ENCODE measurements at regions not wholly inside any gene's neighbourhood (a gene's known extent, or its start where the extent isn't known, plus 50 kb on each side); places are given as distances from the start of the nearest gene placed in this dataset.

GRCh38 chr22:47655930-47656329 lies 893.5 kb downstream of the TBC1D22A start:
- H3K36me3 Mint-ChIP-seq: no peaks in the 10 kb centered on the region
- ATAC-seq (replicated peaks) (no peak), DNase-seq (no peak)
- peaks cover 4% of the 10 kb centered on the region in 2 donors for H3K9me3 Mint-ChIP-seq
- no peaks in the 10 kb centered on the region for H3K27me3 Mint-ChIP-seq
- no peaks in the 10 kb centered on the region for H3K4me1 Mint-ChIP-seq
- no peak overlapping the region for H3K27ac Mint-ChIP-seq
- no peak overlapping the region for H3K4me3 Mint-ChIP-seq

DNA sequence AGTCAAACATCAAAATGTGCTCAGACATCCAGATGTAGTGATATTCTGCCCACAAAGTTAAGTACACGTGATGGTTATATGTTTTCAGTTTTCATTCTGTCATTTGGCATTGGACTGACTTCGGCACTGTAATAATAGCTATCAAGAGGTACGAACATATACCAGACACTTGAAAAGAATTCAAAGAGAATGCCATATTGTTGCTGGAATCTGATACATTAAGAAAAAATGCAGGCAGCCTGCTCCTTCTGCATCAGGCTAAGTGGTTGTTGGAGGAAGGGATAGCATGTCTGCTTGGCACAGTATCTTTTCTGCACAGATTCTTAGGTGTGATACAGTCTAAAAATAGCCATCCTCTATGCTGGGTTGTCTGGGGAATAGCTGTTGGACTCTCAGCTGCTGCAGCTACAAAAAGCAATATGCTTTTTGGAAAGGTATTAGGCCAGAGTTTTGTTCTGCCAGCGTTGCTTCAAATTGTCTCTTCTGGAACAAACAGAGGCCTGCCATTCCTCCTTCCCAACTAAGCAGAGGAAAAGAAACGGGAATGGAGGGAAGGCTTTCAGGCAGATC lies 892.6 kb downstream of the TBC1D22A start:
- DNase-seq (no peak), ATAC-seq (replicated peaks) (no peak)
- peaks cover 4% of the 10 kb centered on the region in 2 donors for H3K9me3 Mint-ChIP-seq
- no peaks in the 10 kb centered on the region for H3K4me1 Mint-ChIP-seq
- H3K27ac Mint-ChIP-seq: no peak overlapping the region
- no peak overlapping the region for H3K4me3 Mint-ChIP-seq
- H3K27me3 Mint-ChIP-seq: no peaks in the 10 kb centered on the region
- no peaks in the 10 kb centered on the region for H3K36me3 Mint-ChIP-seq

- Mint-ChIP-seq H3K36me3 (no peaks in the 10 kb centered on the region), H3K4me3 (no peak overlapping the region), H3K9me3 (peaks cover 4% of the 10 kb centered on the region in 2 donors), H3K27me3 (no peaks in the 10 kb centered on the region), H3K27ac (no peak overlapping the region), H3K4me1 (no peaks in the 10 kb centered on the region)
- DNase-seq (no peak), ATAC-seq (replicated peaks) (no peak)
Observed at GRCh38 chr22:47653921-47654320, 891.5 kb downstream of the TBC1D22A start.

GRCh38 chr22:47651216-47651987 lies 889.0 kb downstream of the TBC1D22A start:
- Mint-ChIP-seq H3K4me1 (no peaks in the 10 kb centered on the region), H3K27ac (no peak overlapping the region), H3K9me3 (peaks cover 3 to 4% of the 10 kb centered on the region in 2 donors), H3K27me3 (no peaks in the 10 kb centered on the region), H3K36me3 (no peaks in the 10 kb centered on the region), H3K4me3 (no peak overlapping the region)
- no peak for DNase-seq
- no peak for ATAC-seq (replicated peaks)

- Mint-ChIP-seq H3K36me3 (no peaks in the 10 kb centered on the region), H3K27ac (no peak overlapping the region), H3K9me3 (peaks cover 3 to 4% of the 10 kb centered on the region in 2 donors), H3K4me1 (no peaks in the 10 kb centered on the region), H3K4me3 (no peak overlapping the region), H3K27me3 (peaks cover 0 to 7% of the 10 kb centered on the region in 2 donors)
- no peak for ATAC-seq (replicated peaks)
- DNase-seq: no peak
Observed at GRCh38 chr22:47647720-47648119, 885.3 kb downstream of the TBC1D22A start.

GRCh38 chr22:47647181-47647580 lies 884.7 kb downstream of the TBC1D22A start:
- H3K4me3 Mint-ChIP-seq: no peak overlapping the region
- no peak overlapping the region for H3K27ac Mint-ChIP-seq
- H3K27me3 Mint-ChIP-seq: peaks cover 0 to 7% of the 10 kb centered on the region in 2 donors
- no peaks in the 10 kb centered on the region for H3K4me1 Mint-ChIP-seq
- DNase-seq: no peak
- H3K36me3 Mint-ChIP-seq: no peaks in the 10 kb centered on the region
- ATAC-seq (replicated peaks): no peak
- peaks cover 4% of the 10 kb centered on the region in 2 donors for H3K9me3 Mint-ChIP-seq

DNA sequence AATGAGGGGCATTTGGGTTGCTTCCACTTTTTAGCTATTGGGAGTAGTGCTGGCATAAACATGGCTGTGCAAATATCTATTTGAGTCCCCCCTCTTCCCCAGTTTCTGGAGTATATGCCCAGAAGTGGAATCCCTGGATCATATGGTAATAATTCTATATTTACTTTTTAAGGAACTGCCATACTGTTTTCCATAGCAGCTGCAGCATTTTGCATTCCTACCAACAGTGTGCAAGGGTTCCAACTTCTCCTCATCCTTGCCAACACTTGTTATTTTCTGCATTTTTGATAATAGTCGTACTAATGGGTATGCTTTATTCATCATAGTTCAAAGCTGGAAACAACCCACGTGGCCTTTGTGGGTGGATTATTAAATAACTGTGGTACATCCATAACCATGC lies 883.5 kb downstream of the TBC1D22A start:
- H3K27me3 Mint-ChIP-seq: peaks cover 0 to 7% of the 10 kb centered on the region in 2 donors
- H3K27ac Mint-ChIP-seq: no peak overlapping the region
- peaks cover 4% of the 10 kb centered on the region in 2 donors for H3K9me3 Mint-ChIP-seq
- DNase-seq (no peak), ATAC-seq (replicated peaks) (no peak)
- no peaks in the 10 kb centered on the region for H3K4me1 Mint-ChIP-seq
- H3K36me3 Mint-ChIP-seq: no peaks in the 10 kb centered on the region
- H3K4me3 Mint-ChIP-seq: no peak overlapping the region

- Mint-ChIP-seq H3K27me3 (peaks cover 0 to 7% of the 10 kb centered on the region in 2 donors), H3K4me3 (no peak overlapping the region), H3K4me1 (no peaks in the 10 kb centered on the region), H3K36me3 (no peaks in the 10 kb centered on the region), H3K9me3 (peaks cover 4% of the 10 kb centered on the region in 2 donors), H3K27ac (no peak overlapping the region)
- no peak for ATAC-seq (replicated peaks)
- no peak for DNase-seq
Observed at GRCh38 chr22:47645450-47645914, 883.0 kb downstream of the TBC1D22A start.

DNA sequence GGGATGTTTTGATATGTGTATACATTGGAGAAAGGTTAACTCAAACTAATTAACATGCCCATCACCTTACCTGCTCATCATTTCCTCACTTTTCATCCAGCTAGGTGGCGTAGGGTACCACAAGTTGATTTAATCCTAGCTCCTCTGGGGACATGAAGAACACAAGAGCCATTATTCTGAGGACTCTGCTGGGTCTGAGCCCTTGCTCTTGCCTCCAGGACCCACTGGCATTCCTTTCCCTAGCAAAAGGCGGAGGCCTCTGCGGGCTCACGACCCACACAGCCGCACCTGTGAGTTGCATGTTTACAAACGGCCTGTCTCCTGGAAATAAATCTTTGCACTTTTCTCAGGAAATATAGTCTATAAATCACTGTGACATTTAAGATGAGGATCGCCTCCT lies 871.9 kb downstream of the TBC1D22A start:
- H3K27me3 Mint-ChIP-seq: peaks cover 27 to 38% of the 10 kb centered on the region in 2 donors
- no peaks in the 10 kb centered on the region for H3K4me1 Mint-ChIP-seq
- H3K9me3 Mint-ChIP-seq: peaks cover 24 to 26% of the 10 kb centered on the region in 2 donors
- no peaks in the 10 kb centered on the region for H3K36me3 Mint-ChIP-seq
- no peak for DNase-seq
- H3K4me3 Mint-ChIP-seq: no peak overlapping the region
- H3K27ac Mint-ChIP-seq: no peak overlapping the region
- ATAC-seq (replicated peaks): no peak

DNA sequence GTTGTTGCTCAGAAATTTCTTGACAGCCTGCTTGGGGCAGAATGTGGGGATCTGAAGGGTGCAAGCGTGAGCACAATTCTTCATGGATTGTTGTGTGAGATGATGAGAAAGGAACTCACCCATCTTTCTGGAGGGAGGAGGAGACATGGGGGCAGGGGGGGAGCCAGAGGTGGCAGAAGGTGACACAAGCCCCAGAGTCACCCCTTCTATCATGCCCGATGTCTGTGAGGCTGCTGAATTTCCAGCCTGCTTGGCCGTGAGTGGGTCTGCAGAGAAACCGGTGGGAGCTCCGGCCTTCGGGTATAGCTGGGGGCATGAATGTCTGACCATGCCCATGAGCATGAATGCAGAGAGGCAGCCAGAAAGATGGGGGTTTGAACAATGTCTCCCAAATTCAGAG lies 870.7 kb downstream of the TBC1D22A start:
- no peaks in the 10 kb centered on the region for H3K36me3 Mint-ChIP-seq
- no peak overlapping the region for H3K27ac Mint-ChIP-seq
- peaks cover 22 to 24% of the 10 kb centered on the region in 2 donors for H3K9me3 Mint-ChIP-seq
- DNase-seq (no peak), ATAC-seq (replicated peaks) (no peak)
- H3K27me3 Mint-ChIP-seq: peaks cover 22 to 29% of the 10 kb centered on the region in 2 donors
- no peak overlapping the region for H3K4me3 Mint-ChIP-seq
- H3K4me1 Mint-ChIP-seq: no peaks in the 10 kb centered on the region

GRCh38 chr22:47632701-47633100 lies 870.3 kb downstream of the TBC1D22A start:
- H3K27ac Mint-ChIP-seq: no peak overlapping the region
- peaks cover 20 to 21% of the 10 kb centered on the region in 2 donors for H3K9me3 Mint-ChIP-seq
- ATAC-seq (replicated peaks) (no peak), DNase-seq (no peak)
- peaks cover 19 to 27% of the 10 kb centered on the region in 2 donors for H3K27me3 Mint-ChIP-seq
- no peak overlapping the region for H3K4me3 Mint-ChIP-seq
- H3K36me3 Mint-ChIP-seq: no peaks in the 10 kb centered on the region
- no peaks in the 10 kb centered on the region for H3K4me1 Mint-ChIP-seq

DNA sequence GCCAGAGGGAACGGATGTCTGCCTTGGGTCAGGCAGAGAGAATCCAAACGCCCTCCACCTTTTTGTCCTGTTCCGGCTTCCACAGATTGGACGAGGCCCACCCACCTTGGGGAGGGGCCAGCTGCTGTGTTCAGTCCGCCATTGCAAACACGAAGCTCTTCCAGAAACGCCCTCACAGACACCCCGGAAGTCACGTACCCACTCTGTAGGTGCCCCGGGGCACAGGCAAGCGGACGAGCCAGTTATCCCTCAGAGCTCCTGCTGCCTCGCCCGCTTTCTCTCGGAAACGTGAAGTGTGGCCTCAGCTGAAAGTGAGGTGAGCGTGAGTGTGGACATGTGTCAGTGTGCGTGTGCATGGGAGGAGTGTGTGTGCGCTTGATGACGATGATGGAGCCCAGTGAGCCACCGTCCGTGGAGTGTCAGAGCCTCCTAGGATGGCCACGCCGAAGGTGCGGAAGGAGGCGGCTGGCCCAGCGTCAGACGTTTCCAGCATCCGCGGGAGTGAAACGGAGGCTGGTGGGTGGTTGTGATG lies 869.2 kb downstream of the TBC1D22A start:
- Mint-ChIP-seq H3K4me1 (no peaks in the 10 kb centered on the region), H3K9me3 (peaks cover 13 to 16% of the 10 kb centered on the region in 2 donors), H3K36me3 (no peaks in the 10 kb centered on the region), H3K27me3 (peaks cover 13 to 22% of the 10 kb centered on the region in 2 donors), H3K4me3 (no peak overlapping the region), H3K27ac (no peak overlapping the region)
- ATAC-seq (replicated peaks): no peak
- DNase-seq: no peak

GRCh38 chr22:47630741-47631534 lies 868.5 kb downstream of the TBC1D22A start:
- DNase-seq (no peak), ATAC-seq (replicated peaks) (no peak)
- Mint-ChIP-seq H3K27me3 (peaks cover 8 to 22% of the 10 kb centered on the region in 2 donors), H3K27ac (no peak overlapping the region), H3K9me3 (peaks cover 11 to 13% of the 10 kb centered on the region in 2 donors), H3K36me3 (no peaks in the 10 kb centered on the region), H3K4me1 (no peaks in the 10 kb centered on the region), H3K4me3 (no peak overlapping the region)
